ENCODE measurements at regions not wholly inside any gene's neighbourhood (a gene's known extent, or its start where the extent isn't known, plus 50 kb on each side); places are given as distances from the start of the nearest gene placed in this dataset.

DNA sequence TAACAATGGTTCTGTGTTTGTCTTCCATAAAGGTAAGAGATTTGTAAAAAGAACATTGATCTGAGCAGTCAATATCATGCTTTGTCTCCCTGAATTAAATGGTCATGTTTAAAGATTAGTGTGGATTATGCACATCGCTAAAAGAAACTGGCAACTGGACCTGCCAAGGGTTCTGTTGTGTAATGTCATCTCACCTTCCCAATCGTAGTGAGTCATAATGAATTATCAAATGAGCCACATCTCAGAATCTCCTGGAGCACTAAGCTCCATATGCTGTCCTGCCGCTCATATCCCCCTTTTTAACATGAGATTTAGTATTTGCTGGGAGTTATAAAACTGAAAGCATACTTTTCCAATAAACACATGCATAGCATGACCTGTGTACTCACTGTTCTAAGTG lies 187.0 kb upstream of the OPRM1 start:
- Histone ChIP-seq H3K4me1 (replicated peaks) (no peaks in the 10 kb centered on the region), H3K36me3 (no peaks in the 10 kb centered on the region), H3K4me3 (no peak overlapping the region), H3K27me3 (replicated peaks; ENCODE audit: insufficient read depth) (no peaks in the 10 kb centered on the region), H3K9me3 (no peaks in the 10 kb centered on the region), H3K27ac (no peak overlapping the region)
- WGBS, result 73% methylated on average over 3 of the region's 3 CpGs
- intact Hi-C loops (cut with DNase I), result no loop called here
- TF ChIP-seq POLR2AphosphoS5 (IDR thresholded peaks at IDR 0.05) (no peak), CTCF (IDR thresholded peaks at IDR 0.05) (no peak), POLR2A (IDR thresholded peaks at IDR 0.05) (no peak)
- DNase-seq (ENCODE audit: low spot score), result no peak

DNA sequence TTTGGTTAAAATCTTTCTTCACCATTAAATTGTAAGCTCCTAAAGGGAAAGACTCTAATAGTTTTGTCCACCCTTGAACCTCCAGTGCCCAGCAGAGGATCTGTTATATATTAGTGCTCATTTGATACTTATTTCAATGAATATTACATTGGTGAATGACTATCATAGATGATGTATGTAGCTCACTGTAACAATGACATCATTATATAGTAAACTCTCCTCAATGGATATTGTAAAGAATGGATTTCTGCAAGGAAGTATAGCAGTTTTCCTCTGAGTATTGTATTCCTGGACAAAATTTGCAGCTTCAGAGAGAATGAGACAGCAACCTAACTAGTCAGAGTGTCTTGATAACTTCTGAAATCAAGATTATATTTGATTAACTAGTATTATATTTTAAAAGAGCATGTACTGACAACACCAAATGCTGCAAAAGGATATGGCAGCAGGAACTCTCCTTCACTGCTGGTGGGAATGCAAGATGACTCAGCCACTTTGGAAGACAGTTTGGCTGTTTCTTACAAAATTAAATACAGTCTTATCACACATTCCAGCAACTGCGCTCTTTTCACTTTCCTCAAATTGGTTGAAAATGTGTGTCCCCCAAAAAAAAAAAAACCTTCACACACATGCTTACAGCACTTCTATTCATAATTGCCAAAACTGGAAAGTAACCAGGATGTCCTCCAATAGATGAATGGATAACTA lies 189.8 kb upstream of the OPRM1 start:
- Histone ChIP-seq H3K36me3 (no peaks in the 10 kb centered on the region), H3K9me3 (no peaks in the 10 kb centered on the region), H3K4me3 (no peak overlapping the region), H3K27me3 (replicated peaks; ENCODE audit: insufficient read depth) (no peaks in the 10 kb centered on the region), H3K4me1 (replicated peaks) (no peaks in the 10 kb centered on the region), H3K27ac (no peak overlapping the region)
- WGBS, result 84% methylated on average over 1 of the region's 1 CpG
- no peak for DNase-seq (ENCODE audit: low spot score)
- TF ChIP-seq POLR2AphosphoS5 (IDR thresholded peaks at IDR 0.05), result no peak
- no peak for TF ChIP-seq POLR2A (IDR thresholded peaks at IDR 0.05)
- TF ChIP-seq CTCF (IDR thresholded peaks at IDR 0.05), result no peak
- intact Hi-C loops (cut with DNase I), result no loop called here

GRCh38 chr6:153843420-153843819 lies 195.6 kb upstream of the OPRM1 start:
- no peaks in the 10 kb centered on the region for H3K9me3 ChIP-seq
- intact Hi-C loops (cut with DNase I), result no loop called here
- WGBS, result 76% methylated on average over 4 of the region's 4 CpGs
- H3K27me3 ChIP-seq (replicated peaks; ENCODE audit: insufficient read depth), result no peaks in the 10 kb centered on the region
- no peak for DNase-seq (ENCODE audit: low spot score)
- TF ChIP-seq CTCF (IDR thresholded peaks at IDR 0.05) (no peak), POLR2AphosphoS5 (IDR thresholded peaks at IDR 0.05) (no peak), POLR2A (IDR thresholded peaks at IDR 0.05) (no peak)
- no peaks in the 10 kb centered on the region for H3K36me3 ChIP-seq
- no peaks in the 10 kb centered on the region for H3K4me1 ChIP-seq (replicated peaks)
- no peak overlapping the region for H3K27ac ChIP-seq
- no peak overlapping the region for H3K4me3 ChIP-seq

GRCh38 chr6:153842491-153842890 lies 196.5 kb upstream of the OPRM1 start:
- 93% methylated on average over 9 of the region's 9 CpGs for WGBS
- H3K4me1 ChIP-seq (replicated peaks), result no peaks in the 10 kb centered on the region
- no peak overlapping the region for H3K27ac ChIP-seq
- no peak for TF ChIP-seq CTCF (IDR thresholded peaks at IDR 0.05)
- TF ChIP-seq POLR2AphosphoS5 (IDR thresholded peaks at IDR 0.05), result no peak
- no peak for TF ChIP-seq POLR2A (IDR thresholded peaks at IDR 0.05)
- intact Hi-C loops (cut with DNase I), result no loop called here
- no peaks in the 10 kb centered on the region for H3K9me3 ChIP-seq
- no peaks in the 10 kb centered on the region for H3K36me3 ChIP-seq
- no peak overlapping the region for H3K4me3 ChIP-seq
- DNase-seq (ENCODE audit: low spot score), result no peak
- H3K27me3 ChIP-seq (replicated peaks; ENCODE audit: insufficient read depth), result no peaks in the 10 kb centered on the region

All from prostate gland (tissue), 2 donors.